ENCODE measurements at regions not wholly inside any gene's neighbourhood (a gene's known extent, or its start where the extent isn't known, plus 50 kb on each side); places are given as distances from the start of the nearest gene placed in this dataset.
"Not testable (repeated sequence)": the region's sequence is repeated elsewhere in the genome, so short reads cannot be mapped to it uniquely, and the experiment has no call there.

DNA sequence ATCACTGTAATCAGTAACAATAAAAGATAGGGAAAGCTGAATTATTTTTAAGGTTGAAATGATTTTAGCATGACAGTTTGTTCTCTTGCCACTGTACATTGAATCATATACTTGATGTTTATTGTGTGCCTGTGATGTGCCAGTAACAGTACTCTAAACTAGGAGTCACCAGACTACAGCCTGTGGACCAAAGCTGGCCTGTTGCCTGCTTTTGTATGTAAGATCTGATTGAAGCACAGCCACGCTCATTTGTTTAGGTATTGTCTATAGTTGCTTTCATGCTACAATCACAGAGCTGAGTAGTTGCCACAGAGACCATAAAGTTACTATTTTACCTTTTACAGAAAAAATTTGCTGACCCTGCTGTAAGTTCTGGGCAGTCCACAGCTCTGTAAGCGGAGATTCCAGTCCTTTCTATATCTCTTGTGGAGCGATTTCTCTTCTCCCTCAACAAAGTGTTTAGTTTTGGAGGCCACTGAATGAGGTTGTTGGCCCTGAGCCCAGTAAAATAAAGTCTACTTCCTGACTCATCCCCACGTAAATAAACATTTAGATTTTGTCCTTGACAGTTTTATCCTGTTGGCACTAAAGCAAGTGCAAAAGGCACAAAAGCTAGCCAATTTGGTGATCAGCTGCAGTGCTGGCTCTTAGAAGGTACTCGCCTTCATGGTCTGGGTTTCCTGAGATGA, 173.7 kb upstream of the VKORC1L1 start:
- DNase-seq (ENCODE audit: low spot score); intact Hi-C loops (cut with DNase I): not testable (repeated sequence)

DNA sequence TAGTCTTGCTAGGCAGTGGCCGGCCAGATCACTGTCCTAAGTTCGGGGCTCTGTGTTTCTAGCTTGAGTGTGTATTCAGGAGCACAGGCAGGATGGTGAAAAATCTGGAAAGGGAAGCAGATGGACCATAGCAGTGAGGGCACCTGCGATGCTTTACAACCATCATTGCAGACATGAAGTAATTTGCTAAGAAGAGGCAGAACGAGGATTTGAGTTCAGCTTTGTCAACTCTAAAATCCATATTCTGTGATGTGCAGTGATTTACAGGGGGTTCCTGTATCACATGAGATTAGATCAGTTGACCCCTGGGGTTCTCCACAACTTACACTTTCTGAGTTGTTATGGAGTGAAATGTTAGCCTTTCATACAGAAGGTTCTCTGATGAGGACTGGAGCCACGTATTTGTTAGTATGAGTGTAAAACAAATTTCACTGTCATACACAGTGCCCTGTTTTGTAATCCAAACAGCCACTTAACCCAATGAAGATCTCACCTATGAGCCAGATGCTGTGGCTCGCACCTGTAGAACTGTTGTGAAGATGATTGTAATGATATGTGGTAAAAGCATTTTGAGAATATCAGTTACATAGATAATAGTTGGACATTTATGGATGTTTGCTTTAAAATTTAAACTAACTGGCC, 173.0 kb upstream of the VKORC1L1 start:
- DNase-seq (ENCODE audit: low spot score); intact Hi-C loops (cut with DNase I): not testable (repeated sequence)

DNA sequence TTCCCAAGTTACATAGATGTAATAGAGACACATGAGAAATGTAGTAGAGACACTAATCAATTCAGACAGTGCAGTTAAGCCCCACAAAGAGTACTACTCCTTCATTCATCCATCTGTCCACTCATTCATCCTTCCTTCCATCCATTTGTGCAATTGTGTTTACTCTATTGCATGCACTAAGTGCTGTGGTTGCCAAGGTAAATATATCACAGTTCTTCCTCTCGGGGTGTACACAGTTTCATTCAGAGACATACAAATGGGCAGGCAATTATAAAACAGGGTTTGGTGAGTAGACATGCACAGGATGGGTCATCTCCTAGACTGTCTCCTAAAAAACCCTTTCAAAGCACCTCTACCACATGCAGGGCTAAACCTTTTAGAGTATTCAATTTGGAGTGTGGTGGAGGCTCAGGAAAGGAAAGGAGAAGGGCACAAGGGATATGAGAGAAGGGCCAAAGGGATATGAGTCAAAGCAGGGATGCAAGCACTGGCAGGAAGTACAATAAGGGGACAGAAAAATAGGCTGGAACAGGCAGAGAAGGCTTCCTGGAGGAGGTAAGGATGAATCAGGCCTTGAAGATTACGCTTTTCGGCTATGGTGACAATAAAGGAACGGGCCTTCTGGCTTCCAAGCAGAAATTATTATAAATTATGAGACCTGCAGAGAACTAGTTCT, 153.6 kb upstream of the VKORC1L1 start:
- DNase-seq (ENCODE audit: low spot score); intact Hi-C loops (cut with DNase I): not testable (repeated sequence)

DNA sequence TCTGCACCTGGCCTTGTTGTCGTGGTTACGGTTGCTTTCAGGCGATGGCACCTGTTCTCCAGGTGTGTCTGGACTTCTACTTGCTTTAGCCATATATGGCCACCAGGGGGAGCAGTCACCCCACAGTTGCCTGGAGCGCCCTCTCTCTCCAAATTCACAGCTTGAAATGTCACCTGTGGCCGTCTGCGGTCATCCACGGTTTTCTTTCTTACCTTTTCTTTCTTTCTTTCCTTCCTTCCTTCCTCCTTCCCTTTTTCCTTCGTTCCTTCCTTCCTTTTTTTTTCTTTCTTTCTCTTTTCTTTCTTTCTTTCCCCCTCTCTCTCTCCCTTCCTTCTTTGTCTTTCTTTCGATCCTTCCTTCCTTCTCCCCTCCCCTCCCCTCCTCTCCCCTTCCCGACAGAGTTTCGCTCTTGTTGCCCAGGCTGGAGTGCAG, 150.5 kb upstream of the VKORC1L1 start:
- intact Hi-C loops (cut with DNase I), result no loop called here
- no peak for DNase-seq (ENCODE audit: low spot score)

DNA sequence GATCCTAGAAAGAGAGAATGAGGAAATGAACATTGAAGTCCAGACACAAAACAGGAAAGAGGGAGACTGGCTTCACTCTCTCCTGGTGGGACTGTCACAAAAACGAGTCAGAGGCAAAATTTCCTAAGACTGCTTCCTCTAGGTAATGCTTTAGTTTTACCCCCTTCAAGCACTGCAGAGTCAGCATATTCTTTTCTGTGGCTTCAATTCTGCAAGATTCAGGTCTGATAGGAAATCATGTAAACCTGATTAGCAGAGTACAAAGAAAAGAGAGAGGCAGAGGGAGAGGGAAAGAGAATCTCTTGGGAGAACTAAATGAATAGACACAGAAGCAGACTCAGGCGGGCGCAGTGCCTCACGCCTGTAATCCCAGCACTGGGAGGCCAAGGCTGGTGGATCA, 145.7 kb upstream of the VKORC1L1 start:
- intact Hi-C loops (cut with DNase I); DNase-seq (ENCODE audit: low spot score): not testable (repeated sequence)

DNA sequence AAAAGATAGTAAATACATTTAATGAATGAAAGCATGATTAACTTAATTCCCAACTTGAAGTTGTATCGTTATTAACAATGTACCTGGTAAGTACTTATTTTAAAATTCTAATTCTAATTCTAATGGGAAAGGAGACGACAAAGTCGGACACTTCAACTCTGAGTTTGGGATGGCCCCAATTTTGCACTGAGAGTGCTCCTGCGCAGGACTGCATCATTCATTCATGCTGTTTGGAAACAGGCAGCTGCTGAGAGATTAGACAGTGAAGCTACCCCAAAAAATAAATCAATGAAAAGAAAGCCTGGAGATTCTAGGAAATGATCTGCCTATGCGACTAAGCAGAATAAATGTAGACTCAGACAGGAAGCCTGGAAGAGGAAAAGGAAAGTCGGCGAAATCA, 141.7 kb upstream of the VKORC1L1 start:
- intact Hi-C loops (cut with DNase I), result no loop called here
- DNase-seq (ENCODE audit: low spot score), result no peak

DNA sequence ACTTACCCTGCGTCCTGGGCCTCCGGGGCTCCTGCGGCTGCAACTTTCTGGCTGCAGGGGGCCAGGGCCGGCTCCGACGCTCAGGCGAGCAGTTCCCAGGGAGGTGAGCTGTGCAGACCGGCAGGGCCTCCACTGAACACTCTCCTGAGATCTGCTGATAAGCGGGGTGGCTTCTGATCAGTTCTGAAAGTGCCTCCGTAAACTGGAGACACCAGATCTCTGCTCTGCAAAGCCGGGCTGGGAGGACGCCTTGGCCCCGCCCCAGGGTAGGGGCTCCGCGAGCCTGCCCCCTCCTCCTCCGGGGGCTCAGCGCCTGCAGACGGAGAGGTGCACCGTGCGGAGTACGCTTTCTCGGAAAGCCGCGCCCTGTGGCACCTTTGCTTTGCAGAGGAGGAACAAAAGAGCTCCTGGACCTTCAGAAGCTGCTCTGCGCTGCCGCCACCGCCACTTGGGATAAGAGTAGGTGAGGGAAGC, 141.3 kb upstream of the VKORC1L1 start:
- DNase-seq (ENCODE audit: low spot score), result no peak
- intact Hi-C loops (cut with DNase I), result no loop called here

DNA sequence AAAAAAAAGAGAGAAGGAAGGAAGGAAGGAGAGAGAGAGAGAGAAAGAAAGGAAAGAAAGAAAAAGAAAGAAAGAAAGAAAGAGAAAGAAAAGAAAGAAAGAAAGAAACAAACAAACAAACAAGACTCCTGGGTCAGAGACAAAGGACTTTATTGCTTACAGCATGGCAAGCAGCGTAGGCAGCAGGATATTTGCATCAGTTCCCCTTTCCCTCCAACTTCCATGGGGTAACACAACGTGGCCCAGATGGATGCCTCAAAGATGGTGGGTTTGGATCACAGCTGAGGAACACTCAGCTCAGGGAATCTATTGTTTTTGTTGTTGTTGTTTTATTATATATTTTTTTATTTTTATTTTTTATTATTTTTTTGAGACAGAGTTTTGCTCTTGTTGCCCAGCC, 128.5 kb upstream of the VKORC1L1 start:
- intact Hi-C loops (cut with DNase I), result no loop called here
- DNase-seq (ENCODE audit: low spot score), result no peak

DNA sequence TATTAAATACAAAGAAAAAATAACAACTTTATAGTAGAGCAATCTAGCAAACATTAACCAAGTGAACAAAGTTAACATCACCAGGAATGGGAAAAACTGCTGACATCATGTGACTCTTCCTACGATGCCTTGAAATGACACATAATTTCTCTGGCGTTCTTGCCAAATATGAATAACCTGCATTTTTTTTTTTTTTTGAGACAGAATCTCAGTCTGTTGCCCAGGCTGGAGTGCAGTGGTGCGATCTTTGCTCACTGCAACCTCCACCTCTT, 126.5 kb upstream of the VKORC1L1 start:
- intact Hi-C loops (cut with DNase I), result no loop called here

DNA sequence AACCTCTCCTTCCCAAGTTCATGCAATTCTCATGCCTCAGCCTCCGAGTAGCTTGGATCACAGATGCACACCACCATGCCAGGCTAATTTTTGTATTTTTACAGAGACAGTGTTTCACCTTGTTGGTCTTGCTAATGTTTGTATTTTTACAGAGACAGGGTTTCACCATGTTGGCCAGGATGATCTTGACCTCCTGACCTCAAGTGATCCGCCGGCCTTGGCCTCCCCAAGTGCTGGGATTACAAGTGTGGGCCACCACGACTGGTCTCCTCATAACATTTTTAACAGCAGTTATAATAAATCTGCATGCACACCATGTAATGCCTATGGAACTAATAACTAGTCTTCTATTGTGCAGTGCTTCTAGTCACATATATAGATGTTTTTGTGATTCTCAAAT, 123.8 kb upstream of the VKORC1L1 start:
- DNase-seq (ENCODE audit: low spot score), result no peak
- intact Hi-C loops (cut with DNase I), result no loop called here

More for the DNA sequence above, 126.5 kb upstream of the VKORC1L1 start:
- no peak for DNase-seq (ENCODE audit: low spot score)

DNA sequence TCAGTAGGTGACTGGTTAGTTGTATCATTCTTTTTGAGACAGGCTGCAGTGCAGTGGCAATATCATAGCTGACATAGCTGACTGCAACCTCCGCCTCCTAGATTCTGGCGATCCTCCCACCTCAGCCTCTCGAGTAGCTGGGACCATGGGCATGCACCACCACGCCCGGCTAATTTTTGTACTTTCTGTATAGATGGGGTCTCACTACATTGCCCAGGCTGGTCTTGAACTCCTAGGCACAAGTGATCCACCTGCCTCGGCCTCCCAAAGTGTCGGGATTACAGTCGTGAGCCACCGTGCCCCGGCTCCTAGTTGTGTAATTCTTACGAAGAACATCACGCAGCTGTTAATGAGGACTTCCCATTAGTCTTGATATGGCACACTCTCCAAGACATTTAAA, 123.4 kb upstream of the VKORC1L1 start:
- intact Hi-C loops (cut with DNase I), result no loop called here

DNA sequence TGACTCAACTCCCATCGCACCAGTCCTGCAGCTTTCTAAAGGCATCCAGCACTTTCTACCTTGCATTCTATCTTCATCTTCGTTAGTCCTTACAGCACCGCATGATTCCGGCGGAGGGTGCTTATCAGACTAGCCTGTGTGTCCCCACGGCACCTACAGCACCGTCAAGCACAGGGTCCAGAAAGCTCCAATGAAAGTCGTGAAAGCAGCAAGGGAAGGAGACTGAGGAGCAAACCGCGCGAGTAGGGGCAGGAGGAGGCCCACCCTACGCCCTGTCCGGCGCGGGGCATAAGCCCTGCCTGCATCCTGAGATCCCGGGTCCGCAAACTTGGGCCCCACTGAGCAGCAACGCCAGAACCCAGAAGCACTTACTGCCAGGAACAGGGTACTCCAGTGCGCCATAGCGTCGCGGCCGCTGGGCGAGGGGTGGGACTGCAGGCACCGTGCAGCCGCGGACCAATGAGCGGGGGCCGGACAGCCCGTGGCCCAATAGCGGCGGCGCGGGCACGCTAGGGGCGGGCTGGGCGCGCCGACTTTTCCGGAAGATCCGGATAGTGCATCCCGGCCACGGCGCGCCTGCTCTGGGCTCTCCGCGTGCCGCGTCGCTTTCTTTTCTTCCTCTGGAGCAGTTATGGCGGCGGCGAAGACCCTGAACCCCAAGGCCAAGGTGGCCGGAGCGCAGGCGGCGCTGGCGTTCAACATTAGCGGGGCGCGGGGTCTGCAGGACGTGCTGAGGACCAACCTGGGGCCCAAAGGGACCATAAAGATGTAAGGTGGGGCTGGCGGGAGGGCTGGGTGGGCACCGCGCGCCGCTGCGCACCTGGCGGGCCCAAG, 122.1 kb upstream of the VKORC1L1 start:
- DNase-seq (ENCODE audit: low spot score), result peak; percentile 97
- intact Hi-C loops (cut with DNase I), result no loop called here

More for the DNA sequence above, 123.4 kb upstream of the VKORC1L1 start:
- no peak for DNase-seq (ENCODE audit: low spot score)

DNA sequence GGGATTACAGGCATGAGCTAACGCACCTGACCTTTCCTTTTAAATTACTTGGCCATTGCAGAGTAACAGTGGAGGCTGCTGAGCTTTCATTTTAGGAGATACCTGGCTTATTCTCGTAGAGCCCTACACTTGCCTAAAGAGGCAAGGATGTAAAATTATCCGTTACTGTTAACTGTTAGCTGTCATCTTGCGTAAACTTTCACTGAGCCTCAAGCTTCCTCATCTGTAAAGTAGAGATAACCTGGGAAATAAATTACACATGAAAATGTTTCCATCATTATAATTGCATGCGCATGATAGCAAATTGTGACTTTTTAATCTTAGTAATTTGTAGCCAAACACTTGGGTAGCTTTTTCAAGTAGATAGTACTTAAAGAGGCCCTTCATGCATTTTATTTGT, 118.8 kb upstream of the VKORC1L1 start:
- DNase-seq (ENCODE audit: low spot score); intact Hi-C loops (cut with DNase I): not testable (repeated sequence)

DNA sequence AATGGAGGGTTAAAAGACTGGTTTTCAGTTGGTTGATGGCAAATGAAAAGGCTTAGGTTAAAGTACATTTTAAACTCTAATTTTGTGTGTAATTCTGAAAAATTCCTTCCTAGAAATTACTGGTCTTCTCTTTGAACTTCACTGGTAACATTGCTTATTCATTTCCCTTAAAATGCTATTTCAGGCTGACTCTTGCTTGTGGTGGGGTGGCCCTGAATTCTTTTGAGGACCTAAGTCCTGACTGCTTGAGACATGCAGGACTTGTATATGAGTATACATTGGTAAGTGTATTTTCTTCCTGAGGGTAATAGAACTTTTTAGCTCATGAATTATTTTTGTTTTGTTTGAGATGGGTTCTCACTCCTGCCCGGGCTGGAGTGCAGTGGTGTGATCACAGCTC, 113.9 kb upstream of the VKORC1L1 start:
- DNase-seq (ENCODE audit: low spot score); intact Hi-C loops (cut with DNase I): not testable (repeated sequence)

DNA sequence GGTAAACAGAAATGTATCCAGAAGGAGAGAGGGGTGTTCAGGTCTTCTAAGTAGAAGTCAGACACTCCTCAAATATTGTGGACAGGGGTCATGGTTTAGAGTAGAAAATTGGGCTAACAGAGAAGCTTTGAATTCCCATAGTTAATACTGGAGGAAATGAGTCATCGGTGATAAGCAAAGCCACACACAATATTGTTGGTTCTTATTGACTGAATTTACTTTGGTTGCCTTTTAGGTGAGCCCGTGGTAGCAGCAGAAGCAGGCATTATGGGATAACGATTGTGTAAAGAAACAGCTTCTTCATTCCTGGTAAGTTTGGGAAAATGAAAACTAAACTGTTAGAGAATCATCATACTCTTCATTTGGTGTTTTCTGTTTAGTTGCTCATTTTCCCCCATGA, 110.2 kb upstream of the VKORC1L1 start:
- intact Hi-C loops (cut with DNase I); DNase-seq (ENCODE audit: low spot score): not testable (repeated sequence)

DNA sequence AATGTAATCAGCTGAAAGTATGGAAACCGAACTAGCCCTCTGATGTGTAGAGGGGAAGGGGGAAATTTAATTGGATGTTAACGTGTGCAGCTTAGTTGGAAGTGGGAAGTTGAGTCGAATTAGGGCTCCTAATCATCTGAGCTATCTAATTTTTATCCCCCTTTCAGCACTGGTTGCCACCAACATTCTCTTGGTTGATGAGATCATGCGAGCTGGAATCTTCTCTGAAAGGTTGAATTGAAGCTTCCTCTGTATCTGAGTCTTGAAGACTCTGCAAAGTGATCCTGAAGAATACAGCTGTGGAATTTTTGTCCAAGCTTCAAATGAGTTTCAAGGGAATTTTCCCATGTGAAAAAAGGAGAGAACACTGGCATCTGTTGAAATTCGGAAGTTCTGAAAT, 109.8 kb upstream of the VKORC1L1 start:
- intact Hi-C loops (cut with DNase I); DNase-seq (ENCODE audit: low spot score): not testable (repeated sequence)

DNA sequence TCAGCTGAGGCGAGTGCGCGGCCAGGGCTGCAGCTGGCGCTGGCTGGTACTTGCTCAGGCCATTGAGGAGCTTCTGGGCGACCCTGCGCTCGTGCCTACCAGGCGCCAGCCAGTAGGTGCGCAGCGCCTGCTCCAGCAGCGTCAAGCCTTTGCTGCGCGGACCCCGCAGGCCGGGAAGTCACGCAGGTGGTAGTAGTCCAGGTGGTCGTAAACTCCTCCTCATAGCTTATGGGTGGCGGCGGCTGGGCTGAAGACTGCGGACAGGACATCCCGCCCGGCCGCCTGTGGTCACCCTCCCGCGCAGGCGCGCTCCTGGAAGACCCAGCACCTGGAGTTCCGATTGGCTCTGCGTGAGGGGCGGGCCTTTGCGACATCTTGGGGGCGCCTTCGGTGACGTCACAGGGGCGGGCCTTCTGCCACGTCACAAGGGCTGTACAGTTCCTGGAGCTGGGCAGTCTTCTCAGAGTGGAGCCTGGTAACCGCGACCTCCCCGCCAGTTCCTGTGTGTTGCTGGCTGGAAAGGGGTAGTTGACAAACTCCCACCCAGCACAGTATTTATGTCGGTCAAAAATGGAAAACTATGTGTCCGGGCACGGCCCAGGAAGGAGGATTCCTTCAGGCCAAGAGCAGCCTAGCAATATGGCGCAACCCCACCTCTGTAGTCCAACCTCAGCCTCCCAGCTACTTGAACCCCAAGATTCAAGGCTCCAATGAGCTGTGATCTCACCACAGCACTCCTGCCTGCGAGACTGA, 102.2 kb upstream of the VKORC1L1 start:
- peak; percentile 98 for DNase-seq (ENCODE audit: low spot score)
- intact Hi-C loops (cut with DNase I), result not testable (repeated sequence)

DNA sequence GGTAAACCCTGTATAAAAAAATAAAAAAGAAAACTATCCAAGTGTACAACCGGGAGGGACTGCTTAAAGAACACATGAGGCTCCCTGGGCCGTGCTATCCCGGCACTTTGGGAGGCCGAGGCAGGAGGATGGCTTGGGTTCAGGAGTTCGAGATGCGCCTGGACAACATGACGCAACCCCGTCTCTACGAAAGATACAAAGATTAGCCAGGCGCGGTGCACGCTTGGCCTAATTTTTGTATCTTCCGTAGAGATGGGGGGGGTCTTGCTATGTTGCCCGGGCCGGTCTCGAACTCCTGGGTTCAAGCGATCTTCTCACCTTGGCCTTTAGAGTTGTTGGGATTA, 101.7 kb upstream of the VKORC1L1 start:
- intact Hi-C loops (cut with DNase I); DNase-seq (ENCODE audit: low spot score): not testable (repeated sequence)

DNA sequence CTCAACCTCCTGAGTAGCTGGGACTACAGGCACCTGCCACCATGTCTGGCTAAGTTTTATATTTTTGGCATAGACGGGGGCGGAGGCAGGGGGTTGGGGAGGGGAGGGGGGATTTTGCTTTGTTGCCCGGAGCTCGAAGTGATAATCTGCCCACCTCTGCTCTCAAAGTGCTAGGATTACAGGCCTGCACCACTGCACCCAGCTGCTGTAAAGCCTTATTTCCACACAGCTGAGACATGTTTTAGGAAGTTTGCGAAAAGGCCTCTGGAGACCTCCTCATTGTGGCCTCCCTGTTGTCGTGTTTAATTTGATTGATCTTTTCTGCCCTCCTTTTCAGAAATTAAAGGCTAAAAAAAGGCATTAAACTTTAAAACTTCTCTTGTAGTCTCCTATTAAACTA, 96.2 kb upstream of the VKORC1L1 start:
- intact Hi-C loops (cut with DNase I); DNase-seq (ENCODE audit: low spot score): not testable (repeated sequence)

All from posterior vena cava (tissue), 2 donors.